IMR-90 (cell line): ENCODE measurements at regions not wholly inside any gene's neighbourhood (a gene's known extent, or its start where the extent isn't known, plus 50 kb on each side); places are given as distances from the start of the nearest gene placed in this dataset.

Experiments
- ATAC-seq: fragments of 200-7000 bp; cut with Tn5 transposase; 2 replicates; pipeline ENCODE4 v1.9.1; 2020; ENCODE audit warnings: low read depth, mild to moderate bottlenecking, moderate library complexity
- BruUV-seq: library from RNA; stranded (reverse); fragments of 400-500 nt; replicated peaks from 2 replicates; lab custom pipeline; 2021; lab: Mats Ljungman, UMichigan
- CTCF ChIA-PET: fragments of 300-600 bp; formaldehyde crosslinking; extraction: SDS; loops from one replicate; lab custom pipeline; 2021; ENCODE audit warnings: antibody characterized with exemption; lab: Yijun Ruan, JAX
- POLR2A ChIA-PET: fragments of 300-600 bp; sonication (Branson Sonifier 250); formaldehyde crosslinking; loops from one replicate; lab custom pipeline; 2022; ENCODE audit warnings: antibody characterized with exemption; ENCODE audit not compliant: unreplicated experiment; lab: Charles Lee
- DNase-seq: peaks from one replicate; pipeline ENCODE4 v3.0.0; 2013
- H2AFZ ChIP-seq: replicated peaks from 2 replicates; pipeline ENCODE3; 2013; ENCODE audit warnings: low read length, mild to moderate bottlenecking; ENCODE audit not compliant: poor library complexity
- H2AK5ac ChIP-seq: 2 replicates; pipeline ENCODE4 v1.6.1; 2013; ENCODE audit warnings: low read depth, low read length, inconsistent platforms
- H2AK9ac ChIP-seq: replicated peaks from 2 replicates; pipeline ENCODE3; 2013; ENCODE audit warnings: mild to moderate bottlenecking, low read depth, low read length, moderate library complexity; ENCODE audit not compliant: poor library complexity
- H2BK120ac ChIP-seq: 2 replicates; pipeline ENCODE4 v1.6.1; 2013; ENCODE audit warnings: low read depth, low read length, inconsistent platforms
- H2BK15ac ChIP-seq: 3 replicates; pipeline ENCODE4 v1.6.1; 2013; ENCODE audit warnings: low read depth, low read length, inconsistent platforms
- H2BK20ac ChIP-seq: 2 replicates; pipeline ENCODE4 v1.6.1; 2013; ENCODE audit warnings: low read depth, mild to moderate bottlenecking, inconsistent platforms, low read length, moderate library complexity
- H2BK5ac ChIP-seq: 2 replicates; pipeline ENCODE4 v1.6.1; 2013; ENCODE audit warnings: mild to moderate bottlenecking, low read depth, low read length, inconsistent platforms; ENCODE audit not compliant: poor library complexity, severe bottlenecking
- H3K14ac ChIP-seq: replicated peaks from 2 replicates; pipeline ENCODE4 v1.6.1; 2013; ENCODE audit warnings: low read depth, low read length, inconsistent platforms
- H3K18ac ChIP-seq: 2 replicates; pipeline ENCODE4 v1.6.1; 2013; ENCODE audit warnings: low read depth, low read length, control low read depth
- H3K23ac ChIP-seq: 2 replicates; pipeline ENCODE4 v1.6.1; 2013; ENCODE audit warnings: low read depth, low read length, inconsistent platforms
- H3K27ac ChIP-seq: 2 replicates; pipeline ENCODE4 v1.5.1; 2013; ENCODE audit warnings: mild to moderate bottlenecking, control low read depth, low read length; ENCODE audit not compliant: insufficient read depth
- H3K27me3 ChIP-seq: 2 replicates; pipeline ENCODE4 v1.6.1; 2013; ENCODE audit warnings: low read length; ENCODE audit not compliant: control insufficient read depth, insufficient read depth
- H3K36me3 ChIP-seq: 2 replicates; pipeline ENCODE4 v1.6.1; 2013; ENCODE audit warnings: low read length, mixed read lengths; ENCODE audit not compliant: control insufficient read depth, insufficient read depth
- H3K4ac ChIP-seq: 2 replicates; pipeline ENCODE4 v1.6.1; 2013; ENCODE audit warnings: low read depth, low read length, inconsistent platforms
- H3K4me1 ChIP-seq: 2 replicates; pipeline ENCODE4 v1.6.1; 2013; ENCODE audit warnings: low read length, mixed read lengths; ENCODE audit not compliant: control insufficient read depth, insufficient read depth
- H3K4me2 ChIP-seq: 2 replicates; pipeline ENCODE4 v1.6.1; 2013; ENCODE audit warnings: low read depth, mild to moderate bottlenecking, control low read depth, low read length, moderate library complexity
- H3K4me3 ChIP-seq: 2 replicates; pipeline ENCODE4 v1.5.1; 2013; ENCODE audit warnings: low read depth, mild to moderate bottlenecking, control low read depth, low read length, moderate library complexity; ENCODE audit not compliant: insufficient read depth
- H3K56ac ChIP-seq: 2 replicates; pipeline ENCODE4 v1.6.1; 2013; ENCODE audit warnings: low read length, inconsistent platforms; ENCODE audit not compliant: insufficient read depth; ENCODE audit errors: extremely low read depth
- H3K79me1 ChIP-seq, 2 experiments: 2 replicates each; pipeline ENCODE4 v1.6.1; 2013; ENCODE audit warnings: low read length in 2 of 2, inconsistent platforms in 1 of 2, low read depth in 1 of 2
- H3K9ac ChIP-seq: 2 replicates; pipeline ENCODE4 v1.6.1; 2013; ENCODE audit warnings: low read depth, low read length, control low read depth
- H3K9me1 ChIP-seq: 2 replicates; pipeline ENCODE4 v1.6.1; 2013; ENCODE audit warnings: low read length, inconsistent platforms; ENCODE audit not compliant: insufficient read depth
- H3K9me3 ChIP-seq: 2 replicates; pipeline ENCODE4 v1.6.1; 2013; ENCODE audit warnings: low read length; ENCODE audit not compliant: control insufficient read depth, insufficient read depth
- H4K20me1 ChIP-seq: 2 replicates; pipeline ENCODE4 v1.6.1; 2013; ENCODE audit warnings: low read length, inconsistent platforms; ENCODE audit not compliant: insufficient read depth
- H4K5ac ChIP-seq: 2 replicates; pipeline ENCODE4 v1.6.1; 2013; ENCODE audit warnings: mild to moderate bottlenecking, low read depth, low read length, control low read depth
- H4K8ac ChIP-seq, 2 experiments: 2 replicates each; pipeline ENCODE4 v1.6.1; 2013; ENCODE audit warnings: low read depth in 2 of 2, low read length in 2 of 2, control low read depth in 1 of 2, inconsistent platforms in 1 of 2
- H4K91ac ChIP-seq: 2 replicates; pipeline ENCODE4 v1.6.1; 2013; ENCODE audit warnings: low read depth, low read length, inconsistent platforms; ENCODE audit not compliant: insufficient read depth
- BHLHE40 ChIP-seq: fragments of 150-350 bp; IDR thresholded peaks from 2 replicates; pipeline ENCODE4 v1.6.1; 2016; ENCODE audit warnings: mild to moderate bottlenecking, low read depth, low read length
- CEBPB ChIP-seq: IDR thresholded peaks from 2 replicates; pipeline ENCODE4 v1.6.1; 2012; ENCODE audit warnings: low read depth, low read length, improper control_type of control experiment
- CHD1 ChIP-seq: IDR thresholded peaks from 2 replicates; pipeline ENCODE4 v1.6.1; 2012; ENCODE audit warnings: low read depth, low read length, improper control_type of control experiment
- FOS ChIP-seq: fragments of 150-350 bp; IDR thresholded peaks from 2 replicates; pipeline ENCODE4 v1.6.1; 2016; ENCODE audit warnings: low read depth, low read length
- MAFK ChIP-seq: IDR thresholded peaks from 2 replicates; pipeline ENCODE4 v1.6.1; 2012; ENCODE audit warnings: low read depth, low read length, improper control_type of control experiment
- MAZ ChIP-seq: IDR thresholded peaks from 2 replicates; pipeline ENCODE4 v1.6.1; 2012; ENCODE audit warnings: low read depth, mild to moderate bottlenecking, low read length, improper control_type of control experiment, moderate library complexity, borderline replicate concordance
- MXI1 ChIP-seq: IDR thresholded peaks from 2 replicates; pipeline ENCODE4 v1.6.1; 2012; ENCODE audit warnings: low read depth, mild to moderate bottlenecking, low read length, moderate library complexity, borderline replicate concordance
- NFE2L2 ChIP-seq: fragments of 150-350 bp; IDR thresholded peaks from 2 replicates; pipeline ENCODE4 v1.6.1; 2016; ENCODE audit warnings: low read depth, mild to moderate bottlenecking, low read length
- POLR2A ChIP-seq: IDR thresholded peaks from 2 replicates; pipeline ENCODE4 v1.6.1; 2012; ENCODE audit warnings: mild to moderate bottlenecking, low read depth, low read length
- RAD21 ChIP-seq: IDR thresholded peaks from 2 replicates; pipeline ENCODE4 v1.6.1; 2012; ENCODE audit warnings: low read length, improper control_type of control experiment
- RCOR1 ChIP-seq: IDR thresholded peaks from 2 replicates; pipeline ENCODE4 v1.6.1; 2012; ENCODE audit warnings: mild to moderate bottlenecking, low read length, improper control_type of control experiment; ENCODE audit not compliant: insufficient replicate concordance
- RFX5 ChIP-seq: IDR thresholded peaks from 2 replicates; pipeline ENCODE4 v1.8.0; 2012; ENCODE audit warnings: low read depth, mild to moderate bottlenecking, low read length, moderate library complexity
- SMC3 ChIP-seq: fragments of 150-350 bp; IDR thresholded peaks from 2 replicates; pipeline ENCODE4 v1.6.1; 2016; ENCODE audit warnings: low read depth, mild to moderate bottlenecking, antibody characterized with exemption, low read length, moderate library complexity
- WGBS, 2 experiments: methylation state at CpG; one replicate each; pipeline versions ENCODE4 v1.1.5 to v1.1.7; 2013; ENCODE audit warnings: missing lambda C conversion rate in 2 of 2; ENCODE audit not compliant: insufficient read length in 1 of 2; ENCODE audit errors: extremely low coverage in 2 of 2; 5-methylcytosine and 5-hydroxymethylcytosine counted together
- dilution Hi-C: fragments of 300-500 bp; cut with HindIII; formaldehyde crosslinking; loops from one replicate; pipeline ENCODE4 v1.14.3; 2018; ENCODE audit warnings: low sequenced_read_pairs; ENCODE audit not compliant: unreplicated experiment
- in situ Hi-C: fragments of 300-500 bp; cut with MboI; formaldehyde crosslinking; loops from 3 replicates; pipeline ENCODE4 v1.14.3; 2019; ENCODE audit warnings: low sequenced_read_pairs, inconsistent platforms, mixed read lengths
- intact Hi-C: fragments of 100-400 bp; cut with micrococcal nuclease; formaldehyde crosslinking; loops from 2 replicates; pipeline ENCODE4 v1.10.0; 2022
- TF ChIP-seq, protein P1 (sequence below): conservative IDR thresholded peaks from 2 replicates; pipeline ENCODE4 v1.5.1; 2012; ENCODE audit warnings: mild to moderate bottlenecking, low read depth, low read length, improper control_type of control experiment
- TF ChIP-seq, protein P2 (sequence below): fragments of 150-350 bp; IDR thresholded peaks from 2 replicates; pipeline ENCODE4 v1.6.1; 2016; ENCODE audit warnings: low read depth, mild to moderate bottlenecking, low read length, moderate library complexity, borderline replicate concordance
- TF ChIP-seq, protein P3 (sequence below): fragments of 150-350 bp; IDR thresholded peaks from 2 replicates; pipeline ENCODE4 v1.6.1; 2017; ENCODE audit warnings: mild to moderate bottlenecking, antibody characterized with exemption, low read length, low read depth

GRCh38 chr5:96257904-96258303, 175.1 kb downstream of the PCSK1 start:
- TF ChIP-seq FOS, result no peak
- no peak for TF ChIP-seq MAZ
- peak; percentile 14; the same call in 1 of the 2 replicates for TF ChIP-seq SMC3
- no peak for TF ChIP-seq CHD1
- TF ChIP-seq, protein P1, sequence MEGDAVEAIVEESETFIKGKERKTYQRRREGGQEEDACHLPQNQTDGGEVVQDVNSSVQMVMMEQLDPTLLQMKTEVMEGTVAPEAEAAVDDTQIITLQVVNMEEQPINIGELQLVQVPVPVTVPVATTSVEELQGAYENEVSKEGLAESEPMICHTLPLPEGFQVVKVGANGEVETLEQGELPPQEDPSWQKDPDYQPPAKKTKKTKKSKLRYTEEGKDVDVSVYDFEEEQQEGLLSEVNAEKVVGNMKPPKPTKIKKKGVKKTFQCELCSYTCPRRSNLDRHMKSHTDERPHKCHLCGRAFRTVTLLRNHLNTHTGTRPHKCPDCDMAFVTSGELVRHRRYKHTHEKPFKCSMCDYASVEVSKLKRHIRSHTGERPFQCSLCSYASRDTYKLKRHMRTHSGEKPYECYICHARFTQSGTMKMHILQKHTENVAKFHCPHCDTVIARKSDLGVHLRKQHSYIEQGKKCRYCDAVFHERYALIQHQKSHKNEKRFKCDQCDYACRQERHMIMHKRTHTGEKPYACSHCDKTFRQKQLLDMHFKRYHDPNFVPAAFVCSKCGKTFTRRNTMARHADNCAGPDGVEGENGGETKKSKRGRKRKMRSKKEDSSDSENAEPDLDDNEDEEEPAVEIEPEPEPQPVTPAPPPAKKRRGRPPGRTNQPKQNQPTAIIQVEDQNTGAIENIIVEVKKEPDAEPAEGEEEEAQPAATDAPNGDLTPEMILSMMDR, result 0 out of 2 replicates have a peak, but pooled peaks have one; percentile 2
- peak; percentile 75 for TF ChIP-seq CEBPB
- peak; percentile 83 for TF ChIP-seq NFE2L2
- TF ChIP-seq, protein P2, sequence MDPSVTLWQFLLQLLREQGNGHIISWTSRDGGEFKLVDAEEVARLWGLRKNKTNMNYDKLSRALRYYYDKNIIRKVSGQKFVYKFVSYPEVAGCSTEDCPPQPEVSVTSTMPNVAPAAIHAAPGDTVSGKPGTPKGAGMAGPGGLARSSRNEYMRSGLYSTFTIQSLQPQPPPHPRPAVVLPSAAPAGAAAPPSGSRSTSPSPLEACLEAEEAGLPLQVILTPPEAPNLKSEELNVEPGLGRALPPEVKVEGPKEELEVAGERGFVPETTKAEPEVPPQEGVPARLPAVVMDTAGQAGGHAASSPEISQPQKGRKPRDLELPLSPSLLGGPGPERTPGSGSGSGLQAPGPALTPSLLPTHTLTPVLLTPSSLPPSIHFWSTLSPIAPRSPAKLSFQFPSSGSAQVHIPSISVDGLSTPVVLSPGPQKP, result no peak
- peak; percentile 76 for TF ChIP-seq MAFK
- TF ChIP-seq MXI1, result no peak
- no peak for TF ChIP-seq RCOR1
- TF ChIP-seq RFX5, result no peak
- TF ChIP-seq, protein P3, sequence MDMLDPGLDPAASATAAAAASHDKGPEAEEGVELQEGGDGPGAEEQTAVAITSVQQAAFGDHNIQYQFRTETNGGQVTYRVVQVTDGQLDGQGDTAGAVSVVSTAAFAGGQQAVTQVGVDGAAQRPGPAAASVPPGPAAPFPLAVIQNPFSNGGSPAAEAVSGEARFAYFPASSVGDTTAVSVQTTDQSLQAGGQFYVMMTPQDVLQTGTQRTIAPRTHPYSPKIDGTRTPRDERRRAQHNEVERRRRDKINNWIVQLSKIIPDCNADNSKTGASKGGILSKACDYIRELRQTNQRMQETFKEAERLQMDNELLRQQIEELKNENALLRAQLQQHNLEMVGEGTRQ, result no peak
- no peak for TF ChIP-seq POLR2A
- peak; percentile 20; the same call in 1 of the 2 replicates for TF ChIP-seq RAD21
- TF ChIP-seq BHLHE40, result no peak
- dilution Hi-C loops, result no loop called here
- intact Hi-C loops, result loop anchor here (5.0 to 10.0 kb wide), 2 partner anchors 46 to 83 kb away; no protein-coding TSS in a partner anchor

More at GRCh38 chr5:96257904-96258303, 175.1 kb downstream of the PCSK1 start:
- no peaks in the 10 kb centered on the region for H3K36me3 ChIP-seq
- no peak overlapping the region for H2AK9ac ChIP-seq
- peak overlapping the region; percentile 93 for H2BK5ac ChIP-seq
- H4K20me1 ChIP-seq, result no peaks in the 10 kb centered on the region
- peak overlapping the region; percentile 82 for H2BK15ac ChIP-seq
- H3K4ac ChIP-seq, result peak overlapping the region; percentile 95
- H2BK120ac ChIP-seq, result peak overlapping the region; percentile 97
- H3K14ac ChIP-seq, result peak overlapping the region; percentile 96
- peak overlapping the region; percentile 78 to 88 for H4K8ac ChIP-seq
- peaks cover 23% of the 10 kb centered on the region for H3K4me1 ChIP-seq
- peak; percentile 91 for DNase-seq
- H2BK20ac ChIP-seq, result peak overlapping the region; percentile 99
- H2AK5ac ChIP-seq, result peak overlapping the region; percentile 92
- in situ Hi-C loops, result no loop called here
- CTCF ChIA-PET, result interaction anchor here (0.6 kb wide), 3 partner anchors 112 to 320 kb away, joined by 3 read pairs; no protein-coding TSS in a partner anchor
- no peak overlapping the region for H2AFZ ChIP-seq
- H3K9me1 ChIP-seq, result peaks cover 6% of the 10 kb centered on the region
- peaks cover 3 to 11% of the 10 kb centered on the region in 2 experiments; a peak in 2 of 4 replicates for H3K79me1 ChIP-seq
- WGBS, 2 experiments, result 80% methylated on average over 1 of the region's 2 CpGs; no CpG with 5 or more reads in 1 of the 2 experiments
- no peak for ATAC-seq
- peak overlapping the region; percentile 85 for H3K23ac ChIP-seq
- H4K5ac ChIP-seq, result peak overlapping the region; percentile 100
- H4K91ac ChIP-seq, result peak overlapping the region; percentile 90
- peak overlapping the region; percentile 83 for H3K27ac ChIP-seq
- H3K9ac ChIP-seq, result peak overlapping the region; percentile 24
- no peaks in the 10 kb centered on the region for H3K9me3 ChIP-seq
- peak overlapping the region; percentile 100 for H3K18ac ChIP-seq
- BruUV-seq, result no TSS peak
- H3K4me3 ChIP-seq, result no peak overlapping the region
- peak overlapping the region; percentile 79 for H3K56ac ChIP-seq
- H3K4me2 ChIP-seq, result peak overlapping the region; percentile 75; the same call in 1 of the 2 replicates
- POLR2A ChIA-PET, result no interaction called here
- no peaks in the 10 kb centered on the region for H3K27me3 ChIP-seq
